Activated naive CD8-positive, alpha-beta T cell treated with anti-CD3 and anti-CD28 coated beads for 36 hours (primary cell): ENCODE measurements at regions not wholly inside any gene's neighbourhood (a gene's known extent, or its start where the extent isn't known, plus 50 kb on each side); places are given as distances from the start of the nearest gene placed in this dataset.

Source experiments
- DNase-seq: peaks from one replicate; pipeline ENCODE4 v3.0.0; 2021
- H3K27ac Mint-ChIP-seq: one replicate; pipeline ENCODE4 v1.8.0; 2022; ENCODE audit warnings: mild to moderate bottlenecking, moderate library complexity, mixed read lengths
- H3K27me3 Mint-ChIP-seq: one replicate; pipeline ENCODE4 v1.8.0; 2022; ENCODE audit warnings: mild to moderate bottlenecking, mixed read lengths
- H3K36me3 Mint-ChIP-seq: one replicate; pipeline ENCODE4 v1.8.0; 2021; ENCODE audit warnings: mild to moderate bottlenecking, mixed read lengths
- H3K4me1 Mint-ChIP-seq: one replicate; pipeline ENCODE4 v1.8.0; 2021; ENCODE audit warnings: mixed read lengths
- H3K4me3 Mint-ChIP-seq: one replicate; pipeline ENCODE4 v1.8.0; 2022; ENCODE audit warnings: mild to moderate bottlenecking, moderate library complexity, mixed read lengths
- H3K9me3 Mint-ChIP-seq: one replicate; pipeline ENCODE4 v1.8.0; 2022; ENCODE audit warnings: mixed read lengths

- no peak overlapping the region for H3K27ac Mint-ChIP-seq
- no peak for DNase-seq
- no peaks in the 10 kb centered on the region for H3K9me3 Mint-ChIP-seq
- H3K27me3 Mint-ChIP-seq: peaks cover 6% of the 10 kb centered on the region
- H3K36me3 Mint-ChIP-seq: no peaks in the 10 kb centered on the region
- H3K4me1 Mint-ChIP-seq: peaks cover 36% of the 10 kb centered on the region
- no peak overlapping the region for H3K4me3 Mint-ChIP-seq
Observed at GRCh38 chr6:45715508-45715803, 300.2 kb downstream of the CLIC5 start.

GRCh38 chr6:45714741-45715507, 300.7 kb downstream of the CLIC5 start:
- Mint-ChIP-seq H3K4me3 (no peak overlapping the region), H3K4me1 (peaks cover 41% of the 10 kb centered on the region), H3K9me3 (no peaks in the 10 kb centered on the region), H3K27ac (peak overlapping the region; percentile 74), H3K36me3 (no peaks in the 10 kb centered on the region), H3K27me3 (peaks cover 6% of the 10 kb centered on the region)
- DNase-seq: no peak

GRCh38 chr6:45714006-45714730, 301.5 kb downstream of the CLIC5 start:
- Mint-ChIP-seq H3K27me3 (peaks cover 3% of the 10 kb centered on the region), H3K4me3 (peak overlapping the region; percentile 24), H3K9me3 (no peaks in the 10 kb centered on the region), H3K27ac (peak overlapping the region; percentile 74), H3K36me3 (no peaks in the 10 kb centered on the region), H3K4me1 (peaks cover 47% of the 10 kb centered on the region)
- DNase-seq: no peak
